HG02938 (cell line): ENCODE measurements at regions not wholly inside any gene's neighbourhood (a gene's known extent, or its start where the extent isn't known, plus 50 kb on each side); places are given as distances from the start of the nearest gene placed in this dataset.
"Not testable (repeated sequence)": the region's sequence is repeated elsewhere in the genome, so short reads cannot be mapped to it uniquely, and the experiment has no call there.

ENCODE experiments used
- ATAC-seq: cut with Tn5 transposase; IDR thresholded peaks from one replicate; pipeline ENCODE4 v1.9.1; 2021; ENCODE audit warnings: mild to moderate bottlenecking, moderate library complexity; ENCODE audit not compliant: unreplicated experiment

- no peak for ATAC-seq
Measured at GRCh38 chr2:120528051-120528692, 182.2 kb downstream of the INHBB start.

DNA sequence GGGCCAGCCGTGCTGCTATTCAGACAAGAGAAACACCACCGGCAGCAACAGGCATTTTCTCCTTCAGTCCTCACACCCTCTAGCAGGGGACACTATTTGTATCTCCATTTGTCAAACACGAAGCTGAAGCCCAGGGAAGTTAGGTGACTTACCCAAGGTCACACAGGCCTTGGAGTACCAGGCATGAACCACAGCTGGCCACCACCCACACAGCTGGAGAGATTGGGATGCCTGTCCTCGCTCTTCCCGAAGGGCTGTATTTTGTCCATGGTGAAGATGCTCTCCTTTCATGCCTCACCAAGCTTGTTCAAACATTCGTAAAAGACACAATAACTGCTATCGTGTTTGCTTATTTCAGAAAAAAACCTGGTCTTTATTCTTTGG is 182.7 kb downstream of the INHBB start:
- ATAC-seq: no peak

GRCh38 chr2:120530781-120531180 is 184.8 kb downstream of the INHBB start:
- no peak for ATAC-seq

DNA sequence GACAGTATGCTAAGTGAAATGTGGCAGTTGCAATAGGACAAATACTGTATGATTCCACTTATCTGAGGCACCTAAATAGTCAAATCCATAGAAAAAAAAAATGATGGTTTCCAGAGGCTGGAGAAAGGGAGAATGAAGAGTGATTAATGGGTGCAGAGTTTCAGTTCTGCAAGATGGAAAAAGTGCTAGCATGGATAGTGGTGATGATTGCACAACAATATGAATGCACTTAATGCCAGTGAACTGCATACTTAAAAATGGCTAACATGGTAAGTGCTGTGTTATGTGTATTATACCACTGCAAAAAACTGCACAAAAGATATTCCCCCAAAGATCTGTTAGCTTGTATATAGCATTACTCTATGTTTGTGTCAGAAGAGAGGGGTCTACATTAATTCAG is 185.4 kb downstream of the INHBB start:
- ATAC-seq: no peak

GRCh38 chr2:120531863-120532600 is 186.1 kb downstream of the INHBB start:
- no peak for ATAC-seq

- no peak for ATAC-seq
Measured at GRCh38 chr2:120533625-120534024, 187.7 kb downstream of the INHBB start.

- no peak for ATAC-seq
Measured at GRCh38 chr2:120534457-120534856, 188.5 kb downstream of the INHBB start.

DNA sequence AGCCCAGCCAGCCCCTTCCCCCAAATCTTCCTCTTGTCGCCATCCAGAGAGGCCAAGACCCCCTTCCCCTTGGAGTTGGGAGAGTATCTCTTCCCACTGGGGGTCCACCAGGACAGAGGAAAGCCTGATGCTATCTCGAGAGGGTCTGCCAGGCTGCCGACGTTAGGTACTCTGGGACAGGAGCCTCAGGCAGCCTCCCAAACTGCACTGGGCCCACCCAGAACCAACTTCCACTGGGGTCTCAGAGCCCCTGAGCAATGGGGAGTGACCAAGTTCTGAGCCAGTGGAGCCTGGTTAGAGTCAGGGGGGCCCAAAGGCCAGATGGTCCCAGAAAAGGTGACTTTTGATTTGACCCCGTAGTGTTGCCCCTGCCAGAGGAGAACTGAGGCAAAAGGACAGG is 189.1 kb downstream of the INHBB start:
- no peak for ATAC-seq

- no peak for ATAC-seq
Measured at GRCh38 chr2:120536141-120536540, 190.2 kb downstream of the INHBB start.

GRCh38 chr2:120538691-120539423 is 192.9 kb downstream of the INHBB start:
- ATAC-seq: no peak

- ATAC-seq: no peak
Measured at GRCh38 chr2:120539424-120539936, 193.5 kb downstream of the INHBB start.

DNA sequence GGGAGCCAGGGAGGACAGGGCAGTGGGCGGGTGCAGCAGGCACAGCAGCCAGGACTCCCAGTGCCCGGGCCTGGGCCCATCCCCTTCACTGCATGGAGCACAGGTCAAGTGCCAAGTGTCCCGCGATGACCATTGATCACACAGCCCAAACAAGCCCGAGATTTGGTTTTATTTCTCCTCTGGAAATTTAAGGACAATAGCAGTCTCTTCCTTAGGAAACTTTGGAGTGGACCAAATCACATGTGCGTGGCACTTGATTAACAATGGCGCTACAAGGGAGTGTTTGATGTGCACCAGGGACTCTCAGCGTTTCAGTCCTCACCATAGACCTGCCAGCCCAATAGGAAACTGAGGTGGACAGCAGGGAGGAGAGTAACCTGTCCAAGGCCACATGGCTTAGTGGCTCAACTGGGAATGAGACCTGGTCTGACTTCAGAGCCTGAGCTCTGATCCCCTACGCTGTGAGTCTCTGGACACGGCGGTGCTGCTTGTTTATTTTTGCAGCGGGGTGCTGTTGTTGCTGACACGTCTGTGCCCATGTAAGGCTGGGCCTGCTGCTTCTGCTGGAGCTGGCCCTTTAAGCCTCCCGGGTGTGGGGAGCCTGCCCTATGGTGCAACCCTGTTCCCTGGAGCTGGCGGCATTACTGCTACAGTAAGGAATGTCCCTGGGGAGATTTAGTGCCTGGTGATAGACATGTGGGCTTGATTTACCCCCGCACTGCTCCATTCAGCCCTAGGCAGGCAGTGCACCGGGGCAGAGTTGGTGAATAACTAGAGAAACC is 194.2 kb downstream of the INHBB start:
- no peak for ATAC-seq

DNA sequence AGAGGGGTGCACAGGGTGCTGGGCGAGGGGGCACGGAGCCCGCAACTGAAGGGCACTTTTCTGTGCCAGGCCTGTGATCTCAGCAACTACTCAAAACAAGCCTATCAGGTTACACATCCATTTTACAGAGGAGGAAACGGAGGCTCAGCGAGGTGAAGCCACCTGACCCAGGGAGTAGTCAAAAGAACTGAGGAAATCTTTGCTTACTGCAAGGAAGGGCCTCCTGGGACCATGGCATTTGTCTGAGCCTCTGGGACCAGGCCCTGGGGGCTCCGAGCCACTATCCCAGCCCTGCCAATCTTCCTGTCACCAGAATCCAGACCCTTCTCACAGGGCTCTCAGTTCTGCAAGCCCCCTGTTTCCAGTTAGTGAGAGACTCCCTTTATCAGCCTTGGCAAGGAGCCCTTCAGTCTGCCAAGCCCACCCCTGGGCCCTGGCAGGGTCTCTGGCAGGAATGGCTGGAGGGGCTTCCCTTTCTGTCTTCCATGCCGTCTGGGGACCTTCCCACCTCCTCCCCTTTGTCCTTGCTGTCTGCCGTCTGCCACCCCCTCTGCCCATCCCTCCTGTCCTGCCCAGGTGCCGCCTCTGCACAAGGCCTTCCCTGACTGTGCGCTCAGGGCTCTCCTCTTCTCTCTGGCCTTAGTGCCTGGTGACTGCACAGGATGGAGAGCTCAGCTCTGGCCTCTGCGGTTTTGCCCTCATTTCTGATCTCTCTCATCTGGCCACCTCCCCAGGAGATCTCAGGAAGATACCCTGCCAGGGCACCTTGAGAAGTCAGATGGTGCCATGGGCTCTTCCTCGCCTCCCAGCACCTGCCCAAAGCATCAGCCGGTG is 194.7 kb upstream of the GLI2 start:
- ATAC-seq: no peak

DNA sequence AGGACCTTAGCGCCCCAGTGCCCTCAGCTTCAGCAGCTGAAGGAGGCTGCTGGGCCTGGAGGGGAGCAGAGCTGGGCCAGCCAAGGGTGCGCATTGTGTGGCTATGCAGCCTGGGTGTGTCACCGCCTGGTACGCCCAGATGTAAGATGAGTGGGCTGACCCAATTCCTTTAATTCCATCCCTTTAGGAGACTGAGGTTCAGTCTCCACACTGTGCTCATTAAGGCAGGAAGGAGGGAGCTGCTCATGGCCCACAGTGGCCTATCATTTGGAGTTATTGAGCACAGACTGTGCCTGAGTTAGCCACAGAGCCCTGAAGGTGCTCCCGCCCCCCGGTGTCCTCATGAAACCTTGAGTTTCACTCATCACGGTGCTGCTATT is 194.1 kb upstream of the GLI2 start:
- no peak for ATAC-seq

DNA sequence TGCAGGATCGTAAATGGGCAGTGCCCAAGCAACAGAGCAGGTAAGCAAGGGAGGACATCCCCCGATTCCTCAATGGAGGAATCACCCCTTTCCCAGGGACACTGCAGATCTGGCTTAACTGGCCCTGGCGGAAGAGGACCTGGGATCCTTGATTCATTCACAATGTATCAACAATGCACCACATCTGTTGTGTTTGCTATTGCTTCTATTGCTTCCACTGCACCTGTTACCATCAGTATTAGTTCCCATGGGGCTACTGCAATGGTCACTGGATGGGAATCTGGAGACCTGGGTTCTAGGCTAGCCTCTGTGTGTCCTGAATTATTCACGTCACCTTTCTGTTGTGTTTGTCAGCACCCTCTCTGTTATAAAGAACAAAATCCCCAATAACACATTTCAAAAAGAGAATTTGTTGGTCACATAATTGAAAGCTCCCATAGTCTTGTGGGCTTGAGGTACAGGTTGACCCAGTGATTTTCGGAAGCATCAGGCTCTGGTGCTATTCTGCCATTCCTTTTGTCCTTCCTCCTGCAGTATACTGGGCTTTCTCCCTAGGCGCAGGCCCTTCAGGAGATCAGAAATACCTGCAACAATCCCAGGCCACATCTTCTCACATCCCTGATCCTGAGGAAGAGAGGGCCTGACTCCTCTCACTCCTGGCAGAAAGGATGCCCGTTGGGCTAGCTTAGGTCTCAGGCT is 193.5 kb upstream of the GLI2 start:
- no peak for ATAC-seq

GRCh38 chr2:120542911-120543527 is 192.6 kb upstream of the GLI2 start:
- ATAC-seq: no peak

- no peak for ATAC-seq
Measured at GRCh38 chr2:120543899-120544298, 191.8 kb upstream of the GLI2 start.

DNA sequence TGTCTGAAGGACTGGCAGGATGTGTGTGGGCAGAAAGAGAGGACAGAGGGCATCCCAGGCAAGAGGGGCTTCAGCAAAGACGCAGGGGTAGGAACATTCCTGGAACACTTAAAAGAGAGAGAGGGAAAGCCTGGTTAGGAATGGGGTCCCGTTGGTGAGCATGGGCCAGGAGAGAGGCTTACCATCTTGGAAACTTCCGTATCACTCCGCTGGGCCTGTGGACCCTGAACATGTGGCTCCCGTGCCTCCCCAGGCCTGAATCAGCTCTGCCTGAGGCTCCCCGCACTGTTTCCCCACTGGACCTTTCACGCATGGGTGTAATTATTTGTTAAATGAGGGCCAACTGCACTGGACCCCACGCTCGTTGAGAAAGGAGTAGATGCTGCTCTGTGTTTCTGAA is 191.1 kb upstream of the GLI2 start:
- ATAC-seq: no peak

GRCh38 chr2:120545007-120545406 is 190.7 kb upstream of the GLI2 start:
- ATAC-seq: not testable (repeated sequence)
